PFSK-1 (cell line): ENCODE measurements at regions not wholly inside any gene's neighbourhood (a gene's known extent, or its start where the extent isn't known, plus 50 kb on each side); places are given as distances from the start of the nearest gene placed in this dataset.

Experiments used
- POLR2AphosphoS5 ChIP-seq: IDR thresholded peaks from 2 replicates; pipeline ENCODE4 v1.6.1; 2012; ENCODE audit warnings: low read depth, mild to moderate bottlenecking, control low read depth, low read length, moderate library complexity
- REST ChIP-seq, 2 experiments: IDR thresholded peaks; 2 replicates each; pipeline versions ENCODE4 v1.6.1 to v1.8.0; 2011 to 2012; ENCODE audit warnings: low read depth in 2 of 2, low read length in 2 of 2, control low read depth in 1 of 2, inconsistent platforms in 1 of 2, mild to moderate bottlenecking in 1 of 2, moderate library complexity in 1 of 2; ENCODE audit not compliant: insufficient read depth in 1 of 2
- SIN3A ChIP-seq: IDR thresholded peaks from 2 replicates; pipeline ENCODE4 v1.6.1; 2012; ENCODE audit warnings: mild to moderate bottlenecking, low read length, moderate library complexity, borderline replicate concordance; ENCODE audit not compliant: insufficient read depth
- TAF1 ChIP-seq: IDR thresholded peaks from 2 replicates; pipeline ENCODE4 v1.6.1; 2012; ENCODE audit warnings: low read length, control low read depth, borderline replicate concordance; ENCODE audit not compliant: insufficient read depth

GRCh38 chr7:115662676-115663075, 367.9 kb downstream of the TFEC start:
- no peak for TF ChIP-seq POLR2AphosphoS5
- no peak for TF ChIP-seq SIN3A
- TF ChIP-seq TAF1, result no peak
- TF ChIP-seq REST (IDR thresholded peaks at IDR 0.05; ENCODE audit: insufficient read depth in 1 of 2, low read depth in 2 of 2, low read length in 2 of 2), result no peak
